H1 (cell line): ENCODE measurements at regions not wholly inside any gene's neighbourhood (a gene's known extent, or its start where the extent isn't known, plus 50 kb on each side); places are given as distances from the start of the nearest gene placed in this dataset.
A peak's percentile ranks its signal among the peaks of the same experiment; 100 is the strongest.

Experiments used
- CTCF ChIA-PET: fragments of 300-600 bp; sonication (Branson Sonifier 250); formaldehyde crosslinking; loops from one replicate; lab custom pipeline; 2021; ENCODE audit not compliant: partially characterized antibody; lab: Charles Lee
- POLR2A ChIA-PET: fragments of 300-600 bp; sonication (Branson Sonifier 250); formaldehyde crosslinking; loops from one replicate; lab custom pipeline; 2021; ENCODE audit warnings: inconsistent platforms; ENCODE audit not compliant: partially characterized antibody; lab: Charles Lee
- DNase-seq, 2 experiments: peaks; one replicate each; pipeline versions ENCODE4 v3.0.0 to v3.0.0-alpha.2; 2010 to 2022; ENCODE audit warnings: low spot score in 2 of 2, low read depth in 1 of 2, mixed read lengths in 1 of 2
- FAIRE-seq: peaks from 2 replicates; lab custom pipeline; 2011; peaks lifted over from hg19 to GRCh38; lab: Jason Lieb, UNC
- H2AFZ ChIP-seq: 2 replicates; pipeline ENCODE4 v1.8.1; 2012; ENCODE audit warnings: low read length, inconsistent platforms
- H2AK5ac ChIP-seq: 2 replicates; pipeline ENCODE4 v1.6.1; 2013; ENCODE audit warnings: low read depth, low read length
- H2BK120ac ChIP-seq: replicated peaks from 2 replicates; pipeline ENCODE3; 2013; ENCODE audit warnings: low read depth, low read length, inconsistent platforms
- H2BK12ac ChIP-seq: 2 replicates; pipeline ENCODE4 v1.6.1; 2013; ENCODE audit warnings: low read depth, low read length
- H2BK15ac ChIP-seq: 2 replicates; pipeline ENCODE4 v1.6.1; 2013; ENCODE audit warnings: low read length
- H2BK20ac ChIP-seq: 2 replicates; pipeline ENCODE4 v1.6.1; 2013; ENCODE audit warnings: low read length
- H2BK5ac ChIP-seq: 2 replicates; pipeline ENCODE4 v1.6.1; 2013; ENCODE audit warnings: low read depth, low read length
- H3K14ac ChIP-seq: 2 replicates; pipeline ENCODE4 v1.6.1; 2013; ENCODE audit warnings: inconsistent platforms; ENCODE audit not compliant: insufficient read length
- H3K18ac ChIP-seq: 2 replicates; pipeline ENCODE4 v1.6.1; 2013; ENCODE audit warnings: low read length; ENCODE audit errors: extremely low read depth
- H3K23ac ChIP-seq: 2 replicates; pipeline ENCODE4 v1.6.1; 2013; ENCODE audit warnings: inconsistent platforms; ENCODE audit not compliant: insufficient read length
- H3K23me2 ChIP-seq: 2 replicates; pipeline ENCODE4 v1.6.1; 2013; ENCODE audit warnings: low read depth, low read length
- H3K27ac ChIP-seq: 2 replicates; pipeline ENCODE4 v1.6.1; 2011; ENCODE audit warnings: low read depth, low read length, inconsistent platforms
- H3K27me3 ChIP-seq, 4 experiments: replicated peaks in 1 of 4; 1 replicate in 1 of 4; 2 replicates in 3 of 4; pipeline versions ENCODE4 v1.6.1 to v1.8.1; 2011 to 2013; ENCODE audit warnings: low read length in 3 of 4, mild to moderate bottlenecking in 3 of 4, inconsistent platforms in 2 of 4, mixed read lengths in 2 of 4, moderate library complexity in 1 of 4; ENCODE audit not compliant: control insufficient read depth in 3 of 4, insufficient read depth in 3 of 4; ENCODE audit errors: extremely low read depth in 1 of 4
- H3K36me3 ChIP-seq, 4 experiments: 2 replicates each; pipeline versions ENCODE4 v1.6.1 to v1.8.1; 2011 to 2013; ENCODE audit warnings: mild to moderate bottlenecking in 4 of 4, low read length in 3 of 4, moderate library complexity in 2 of 4, control low read depth in 1 of 4, inconsistent platforms in 1 of 4; ENCODE audit not compliant: insufficient read depth in 4 of 4, control insufficient read depth in 2 of 4
- H3K4ac ChIP-seq: replicated peaks from 2 replicates; pipeline ENCODE3; 2013; ENCODE audit warnings: low read length, low read depth, mixed read lengths, inconsistent platforms; ENCODE audit not compliant: insufficient read length
- H3K4me1 ChIP-seq, 4 experiments: replicated peaks in 1 of 4; 1 replicate in 1 of 4; 2 replicates in 3 of 4; pipeline versions ENCODE4 v1.6.1 to v1.8.1; 2011 to 2013; ENCODE audit warnings: low read length in 3 of 4, inconsistent platforms in 2 of 4, mixed read lengths in 1 of 4; ENCODE audit not compliant: insufficient read depth in 4 of 4, control insufficient read depth in 3 of 4
- H3K4me2 ChIP-seq, 2 experiments: 2 replicates each; pipeline versions ENCODE4 v1.6.1 to v1.8.1; 2011 to 2013; ENCODE audit warnings: low read depth in 2 of 2, low read length in 2 of 2, control low read depth in 1 of 2, inconsistent platforms in 1 of 2, mild to moderate bottlenecking in 1 of 2; ENCODE audit not compliant: insufficient read depth in 1 of 2
- H3K4me3 ChIP-seq, 4 experiments: fragments of 200-600, 300-600 bp in 1 of 4; sonication (generic), shearing (Covaris generic), sonication (Bioruptor Twin) in 1 of 4; 2 replicates each; pipeline versions ENCODE4 v1.5.1 to v1.8.1; 2011 to 2016; ENCODE audit warnings: low read length in 4 of 4, low read depth in 3 of 4, control low read depth in 2 of 4, inconsistent platforms in 2 of 4, mild to moderate bottlenecking in 2 of 4, mixed read lengths in 1 of 4, moderate library complexity in 1 of 4; ENCODE audit not compliant: insufficient read depth in 2 of 4; ENCODE audit errors: extremely low read depth in 1 of 4
- H3K56ac ChIP-seq: replicated peaks from 2 replicates; pipeline ENCODE3; 2013; ENCODE audit warnings: low read depth, mild to moderate bottlenecking, mixed read lengths, low read length, inconsistent platforms; ENCODE audit not compliant: insufficient read length
- H3K79me1 ChIP-seq: 2 replicates; pipeline ENCODE4 v1.6.1; 2013; ENCODE audit warnings: low read depth, low read length, control low read depth
- H3K79me2 ChIP-seq, 2 experiments: 2 replicates each; pipeline versions ENCODE4 v1.6.1 to v1.8.1; 2012 to 2013; ENCODE audit warnings: low read length in 2 of 2, mild to moderate bottlenecking in 2 of 2, inconsistent platforms in 1 of 2; ENCODE audit not compliant: insufficient read depth in 2 of 2, control insufficient read depth in 1 of 2
- H3K9ac ChIP-seq, 4 experiments: replicated peaks in 1 of 4; 1 replicate in 1 of 4; 2 replicates in 3 of 4; pipeline versions ENCODE4 v1.6.1 to v1.8.1; 2011 to 2013; ENCODE audit warnings: low read depth in 3 of 4, low read length in 3 of 4, control low read depth in 2 of 4, mild to moderate bottlenecking in 2 of 4, moderate library complexity in 2 of 4, inconsistent platforms in 1 of 4; ENCODE audit errors: extremely low read depth in 1 of 4
- H3K9me3 ChIP-seq, 2 experiments: 2 replicates each; pipeline versions ENCODE4 v1.6.1 to v1.8.1; 2012 to 2013; ENCODE audit warnings: mild to moderate bottlenecking in 2 of 2, moderate library complexity in 2 of 2, control low read depth in 1 of 2, inconsistent platforms in 1 of 2, low read depth in 1 of 2, low read length in 1 of 2, mixed read lengths in 1 of 2; ENCODE audit not compliant: insufficient read depth in 2 of 2
- H4K20me1 ChIP-seq, 2 experiments: replicated peaks in 1 of 2; 2 replicates each; pipeline versions ENCODE3 to v1.8.1; 2011 to 2013; ENCODE audit warnings: inconsistent platforms in 2 of 2, low read length in 2 of 2, mild to moderate bottlenecking in 1 of 2; ENCODE audit not compliant: insufficient read depth in 2 of 2, control insufficient read depth in 1 of 2
- H4K5ac ChIP-seq: 2 replicates; pipeline ENCODE4 v1.6.1; 2013; ENCODE audit warnings: low read length, low read depth, mixed read lengths, inconsistent platforms; ENCODE audit not compliant: insufficient read length
- H4K8ac ChIP-seq: 2 replicates; pipeline ENCODE4 v1.8.0; 2013; ENCODE audit warnings: mild to moderate bottlenecking, moderate library complexity, low read length, inconsistent platforms; ENCODE audit not compliant: insufficient read depth; ENCODE audit errors: extremely low read depth
- H4K91ac ChIP-seq: replicated peaks from 2 replicates; pipeline ENCODE3; 2013; ENCODE audit warnings: low read length, mixed read lengths, inconsistent platforms; ENCODE audit not compliant: insufficient read length
- CBX8 ChIP-seq: fragments of 300-800, 300-1000 bp; sonication (generic); IDR thresholded peaks from 2 replicates; pipeline ENCODE4 v1.7.1; 2016; ENCODE audit warnings: low read depth, low read length, borderline replicate concordance
- CEBPB ChIP-seq: IDR thresholded peaks from 2 replicates; pipeline ENCODE4 v1.6.1; 2012; ENCODE audit warnings: low read depth, low read length
- ZNF274 ChIP-seq: IDR thresholded peaks from 2 replicates; pipeline ENCODE4 v1.7.0; 2012; ENCODE audit warnings: low read length, borderline replicate concordance; ENCODE audit errors: extremely low read depth
- WGBS, 2 experiments: shearing (Covaris generic) in 1 of 2; methylation state at CpG; one replicate each; pipeline versions ENCODE4 v1.1.6 to v1.1.7; 2013 to 2015; ENCODE audit warnings: low lambda C conversion rate in 2 of 2, mixed read lengths in 2 of 2, inconsistent platforms in 1 of 2, low coverage in 1 of 2, missing lambda C conversion rate in 1 of 2; ENCODE audit not compliant: insufficient replicate concordance in 2 of 2, insufficient coverage in 1 of 2, insufficient read length in 1 of 2; ENCODE audit errors: extremely low coverage in 1 of 2, missing lambda C conversion rate in 1 of 2; 5-methylcytosine and 5-hydroxymethylcytosine counted together

GRCh38 chr2:96431319-96431718, 73.8 kb downstream of the NEURL3 start:
- Histone ChIP-seq H3K27me3 (no peaks in the 10 kb centered on the region), H3K9me3 (peaks cover 12 to 14% of the 10 kb centered on the region in 2 experiments; a peak in 3 of 4 replicates), H3K9ac (no peak overlapping the region), H3K4me2 (no peak overlapping the region), H4K5ac (no peak overlapping the region), H3K23me2 (no peaks in the 10 kb centered on the region), H4K20me1 (no peaks in the 10 kb centered on the region), H3K79me1 (no peaks in the 10 kb centered on the region), H2BK5ac (0 out of 2 replicates have a peak overlapping the region, but pooled peaks have one; percentile 52), H2BK20ac (no peak overlapping the region), H3K27ac (no peak overlapping the region), H2AK5ac (no peak overlapping the region), H4K91ac (no peak overlapping the region), H2AFZ (no peak overlapping the region), H3K4me3 (no peak overlapping the region), H3K18ac (no peak overlapping the region), H4K8ac (no peak overlapping the region; the same call in 1 of the 2 replicates), H3K4ac (no peak overlapping the region), H2BK15ac (0 out of 2 replicates have a peak overlapping the region, but pooled peaks have one; percentile 18), H3K56ac (no peak overlapping the region), H3K14ac (no peak overlapping the region), H2BK12ac (no peak overlapping the region), H3K23ac (no peak overlapping the region), H3K79me2 (no peaks in the 10 kb centered on the region), H3K4me1 (peaks cover 0 to 4% (median 1%) of the 10 kb centered on the region in 4 experiments; a peak in 2 of 7 replicates), H2BK120ac (no peak overlapping the region), H3K36me3 (no peaks in the 10 kb centered on the region)
- DNase-seq (no peak), FAIRE-seq (no peak)
- 95% methylated on average over 6 of the region's 6 CpGs; no CpG with 5 or more reads in 1 of the 2 experiments for WGBS, 2 experiments
- CTCF ChIA-PET: interaction anchor here (1.2 to 1.9 kb wide), 4 partner anchors 17 to 164 kb away, joined by 3 to 9 read pairs (median 6); no protein-coding TSS in a partner anchor
- POLR2A ChIA-PET: no interaction called here
- TF ChIP-seq CEBPB (no peak), CBX8 (no peak), ZNF274 (no peak)
